ENCODE measurements at regions not wholly inside any gene's neighbourhood (a gene's known extent, or its start where the extent isn't known, plus 50 kb on each side); places are given as distances from the start of the nearest gene placed in this dataset.

- DNase-seq (ENCODE audit: low spot score) (no peak), ATAC-seq (no peak)
These were observed 620.7 kb upstream of the ALCAM start for GRCh38 chr3:104746056-104746455.

- DNase-seq (ENCODE audit: low spot score), result no peak
- ATAC-seq, result no peak
These were observed 616.1 kb upstream of the ALCAM start for GRCh38 chr3:104750581-104750980.

GRCh38 chr3:104755791-104756190 lies 610.9 kb upstream of the ALCAM start:
- DNase-seq (ENCODE audit: low spot score), result no peak
- no peak for ATAC-seq

- DNase-seq (ENCODE audit: low spot score) (no peak), ATAC-seq (no peak)
These were observed 603.7 kb upstream of the ALCAM start for GRCh38 chr3:104763007-104763406.

GRCh38 chr3:104764496-104764895 lies 602.2 kb upstream of the ALCAM start:
- ATAC-seq (no peak), DNase-seq (ENCODE audit: low spot score) (no peak)

GRCh38 chr3:104768886-104769285 lies 597.8 kb upstream of the ALCAM start:
- DNase-seq (ENCODE audit: low spot score) (no peak), ATAC-seq (no peak)

- DNase-seq (ENCODE audit: low spot score), result no peak
- no peak for ATAC-seq
These were observed 587.4 kb upstream of the ALCAM start for GRCh38 chr3:104779324-104779723.

GRCh38 chr3:104781112-104781511 lies 585.6 kb upstream of the ALCAM start:
- ATAC-seq (no peak), DNase-seq (ENCODE audit: low spot score) (no peak)

- ATAC-seq, result no peak
- DNase-seq (ENCODE audit: low spot score), result no peak
These were observed 580.8 kb upstream of the ALCAM start for GRCh38 chr3:104785947-104786346.

GRCh38 chr3:104787306-104787705 lies 579.4 kb upstream of the ALCAM start:
- DNase-seq (ENCODE audit: low spot score) (no peak), ATAC-seq (no peak)

GRCh38 chr3:104788807-104789206 lies 577.9 kb upstream of the ALCAM start:
- ATAC-seq, result no peak
- DNase-seq (ENCODE audit: low spot score), result no peak

- DNase-seq (ENCODE audit: low spot score) (no peak), ATAC-seq (no peak)
These were observed 575.4 kb upstream of the ALCAM start for GRCh38 chr3:104791331-104791730.

GRCh38 chr3:104796556-104796955 lies 570.2 kb upstream of the ALCAM start:
- DNase-seq (ENCODE audit: low spot score) (no peak), ATAC-seq (no peak)

GRCh38 chr3:104805042-104805441 lies 561.7 kb upstream of the ALCAM start:
- ATAC-seq, result no peak
- no peak for DNase-seq (ENCODE audit: low spot score)

- ATAC-seq, result no peak
These were observed 561.2 kb upstream of the ALCAM start for GRCh38 chr3:104805508-104805907.

GRCh38 chr3:104810896-104811295 lies 555.8 kb upstream of the ALCAM start:
- ATAC-seq (no peak), DNase-seq (ENCODE audit: low spot score) (no peak)

More at GRCh38 chr3:104805508-104805907, 561.2 kb upstream of the ALCAM start:
- DNase-seq (ENCODE audit: low spot score), result no peak

- ATAC-seq (no peak), DNase-seq (ENCODE audit: low spot score) (no peak)
These were observed 550.7 kb upstream of the ALCAM start for GRCh38 chr3:104816008-104816407.

- ATAC-seq (no peak), DNase-seq (ENCODE audit: low spot score) (no peak)
These were observed 550.0 kb upstream of the ALCAM start for GRCh38 chr3:104816716-104817115.

GRCh38 chr3:104819333-104819732 lies 547.4 kb upstream of the ALCAM start:
- DNase-seq (ENCODE audit: low spot score), result no peak
- ATAC-seq, result no peak

- DNase-seq (ENCODE audit: low spot score), result no peak
- no peak for ATAC-seq
These were observed 545.8 kb upstream of the ALCAM start for GRCh38 chr3:104820959-104821358.

GRCh38 chr3:104825116-104825515 lies 541.6 kb upstream of the ALCAM start:
- no peak for ATAC-seq

GRCh38 chr3:104831071-104831470 lies 535.6 kb upstream of the ALCAM start:
- no peak for DNase-seq (ENCODE audit: low spot score)
- ATAC-seq, result no peak

More at GRCh38 chr3:104825116-104825515, 541.6 kb upstream of the ALCAM start:
- DNase-seq (ENCODE audit: low spot score), result no peak

- DNase-seq (ENCODE audit: low spot score) (no peak), ATAC-seq (no peak)
These were observed 534.2 kb upstream of the ALCAM start for GRCh38 chr3:104832530-104832929.

- DNase-seq (ENCODE audit: low spot score) (no peak), ATAC-seq (no peak)
These were observed 531.3 kb upstream of the ALCAM start for GRCh38 chr3:104835376-104835775.

Measured in left lobe of liver (tissue), 2 donors.